ENCODE measurements at regions not wholly inside any gene's neighbourhood (a gene's known extent, or its start where the extent isn't known, plus 50 kb on each side); places are given as distances from the start of the nearest gene placed in this dataset.

DNA sequence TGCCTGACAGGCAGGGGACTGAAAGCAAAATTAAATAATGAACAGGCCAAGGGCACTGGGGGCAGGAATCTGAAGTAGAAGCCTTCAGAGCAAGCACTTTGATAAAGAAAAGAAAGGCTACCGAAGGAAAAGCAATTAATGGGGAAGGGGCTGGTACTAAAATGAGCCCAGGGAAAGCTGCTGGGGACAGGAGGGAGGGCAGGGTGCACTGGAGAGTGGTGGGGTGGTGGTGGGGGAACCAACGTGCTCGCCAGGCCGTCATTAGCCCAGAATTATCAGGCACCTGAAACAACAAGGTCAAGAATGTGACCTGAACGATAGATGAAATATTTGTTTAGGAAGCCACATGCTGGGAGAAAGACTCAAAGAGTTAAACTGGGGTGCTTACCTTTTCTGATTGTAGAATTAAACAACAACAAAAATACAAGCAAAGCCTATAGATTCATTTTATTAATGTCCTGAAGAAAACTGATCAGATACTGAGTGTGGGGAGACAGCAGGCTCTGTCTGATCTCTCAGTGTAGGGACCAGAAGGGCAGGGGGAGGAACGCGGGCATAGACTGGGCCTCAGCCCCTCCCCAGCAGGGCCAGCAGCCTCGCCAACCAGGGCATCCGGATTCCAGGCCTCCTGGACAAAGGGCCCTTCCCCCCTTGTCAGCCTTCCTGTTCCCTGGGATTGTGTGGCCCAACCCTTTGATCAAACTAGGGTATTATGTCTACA, 239.7 kb upstream of the KLF3 start (continued):
- TF ChIP-seq ZNF318 (CRISPR knock-in tag; IDR thresholded peaks at IDR 0.05): no peak
- TF ChIP-seq, protein P1, sequence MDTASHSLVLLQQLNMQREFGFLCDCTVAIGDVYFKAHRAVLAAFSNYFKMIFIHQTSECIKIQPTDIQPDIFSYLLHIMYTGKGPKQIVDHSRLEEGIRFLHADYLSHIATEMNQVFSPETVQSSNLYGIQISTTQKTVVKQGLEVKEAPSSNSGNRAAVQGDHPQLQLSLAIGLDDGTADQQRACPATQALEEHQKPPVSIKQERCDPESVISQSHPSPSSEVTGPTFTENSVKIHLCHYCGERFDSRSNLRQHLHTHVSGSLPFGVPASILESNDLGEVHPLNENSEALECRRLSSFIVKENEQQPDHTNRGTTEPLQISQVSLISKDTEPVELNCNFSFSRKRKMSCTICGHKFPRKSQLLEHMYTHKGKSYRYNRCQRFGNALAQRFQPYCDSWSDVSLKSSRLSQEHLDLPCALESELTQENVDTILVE (CRISPR knock-in tag; IDR thresholded peaks at IDR 0.05): peak; percentile 61; the same call in 1 of the 2 replicates
- TF ChIP-seq ARID2 (CRISPR knock-in tag; IDR thresholded peaks at IDR 0.05; ENCODE audit: borderline replicate concordance): peak; percentile 81; the same call in 1 of the 2 replicates
- 0 out of 2 replicates have a peak, but pooled peaks have one; percentile 65 for TF ChIP-seq SP5 (CRISPR knock-in tag; IDR thresholded peaks at IDR 0.05; ENCODE audit: borderline replicate concordance, low read depth)
- peak; percentile 62; the same call in 1 of the 2 replicates for TF ChIP-seq SMYD3 (CRISPR knock-in tag; IDR thresholded peaks at IDR 0.05)
- peak; percentile 79 for TF ChIP-seq MAX (IDR thresholded peaks at IDR 0.05)
- TF ChIP-seq KDM6A (CRISPR knock-in tag; IDR thresholded peaks at IDR 0.05; ENCODE audit: low read depth): peak; percentile 52; the same call in 1 of the 2 replicates
- no peak for TF ChIP-seq ZNF737 (CRISPR knock-in tag; IDR thresholded peaks at IDR 0.05; ENCODE audit: borderline replicate concordance)
- TF ChIP-seq, protein P2, sequence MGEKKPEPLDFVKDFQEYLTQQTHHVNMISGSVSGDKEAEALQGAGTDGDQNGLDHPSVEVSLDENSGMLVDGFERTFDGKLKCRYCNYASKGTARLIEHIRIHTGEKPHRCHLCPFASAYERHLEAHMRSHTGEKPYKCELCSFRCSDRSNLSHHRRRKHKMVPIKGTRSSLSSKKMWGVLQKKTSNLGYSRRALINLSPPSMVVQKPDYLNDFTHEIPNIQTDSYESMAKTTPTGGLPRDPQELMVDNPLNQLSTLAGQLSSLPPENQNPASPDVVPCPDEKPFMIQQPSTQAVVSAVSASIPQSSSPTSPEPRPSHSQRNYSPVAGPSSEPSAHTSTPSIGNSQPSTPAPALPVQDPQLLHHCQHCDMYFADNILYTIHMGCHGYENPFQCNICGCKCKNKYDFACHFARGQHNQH (CRISPR knock-in tag; IDR thresholded peaks at IDR 0.05): peak; percentile 81
- TF ChIP-seq POLR2AphosphoS5 (IDR thresholded peaks at IDR 0.05; ENCODE audit: low read depth, low read length): peak; percentile 41; the same call in 1 of the 2 replicates
- TF ChIP-seq ZNF839 (CRISPR knock-in tag; IDR thresholded peaks at IDR 0.05; ENCODE audit: borderline replicate concordance): no peak
- TF ChIP-seq NFYC (CRISPR knock-in tag; IDR thresholded peaks at IDR 0.05): 0 out of 2 replicates have a peak, but pooled peaks have one; percentile 21
